ENCODE measurements at regions not wholly inside any gene's neighbourhood (a gene's known extent, or its start where the extent isn't known, plus 50 kb on each side); places are given as distances from the start of the nearest gene placed in this dataset.

DNA sequence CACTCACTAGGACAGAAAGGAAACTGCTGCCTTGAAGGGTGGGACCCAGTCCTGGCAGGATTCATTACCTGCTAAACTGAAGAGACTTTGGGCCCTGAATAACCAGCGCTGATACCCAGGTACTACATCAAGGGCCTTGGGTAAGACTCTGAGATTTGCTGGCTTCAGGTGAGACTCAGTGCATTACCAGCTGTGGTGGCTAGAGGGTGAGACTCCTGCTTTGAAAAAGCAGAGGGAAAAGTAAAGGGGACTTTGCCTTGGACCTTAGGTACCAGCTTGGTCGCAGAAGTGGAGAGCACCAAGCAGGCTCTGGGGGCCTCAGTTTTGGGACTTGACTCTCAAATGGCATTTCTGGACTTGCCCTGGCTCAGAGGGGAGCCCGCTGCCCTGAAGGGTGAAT, 673.3 kb downstream of the NXPH1 start:
- no peak overlapping the region for H2AFZ ChIP-seq (replicated peaks)
- no peak overlapping the region for H3K27ac Mint-ChIP-seq
- H3K4me3 Mint-ChIP-seq, result no peak overlapping the region
- no peak for TF ChIP-seq EZH2 (IDR thresholded peaks at IDR 0.05)
- no peaks in the 10 kb centered on the region for H3F3A ChIP-seq (ENCODE audit: low read depth)
- H3K27me3 Mint-ChIP-seq (ENCODE audit: insufficient read depth, low read depth), result no peaks in the 10 kb centered on the region
- peaks cover 11% of the 10 kb centered on the region for H3K9me3 Mint-ChIP-seq
- no peaks in the 10 kb centered on the region for H3K4me1 Mint-ChIP-seq
- no peak overlapping the region for H3K9ac ChIP-seq
- no peaks in the 10 kb centered on the region for H3K27me3 ChIP-seq
- H3K9me3 ChIP-seq (ENCODE audit: low read depth), result no peaks in the 10 kb centered on the region
- H3K4me2 ChIP-seq, result no peak overlapping the region
- no peaks in the 10 kb centered on the region for H3K36me3 ChIP-seq
- no peak overlapping the region for H3K27ac ChIP-seq
- DNase-seq (ENCODE audit: low spot score), result no peak
- no peaks in the 10 kb centered on the region for H3K36me3 Mint-ChIP-seq
- no peaks in the 10 kb centered on the region for H4K20me1 ChIP-seq (ENCODE audit: low read depth)
- H3K4me3 ChIP-seq, result no peak overlapping the region
- H3K79me2 ChIP-seq (ENCODE audit: low read depth), result no peaks in the 10 kb centered on the region
- H3K4me1 ChIP-seq, result no peaks in the 10 kb centered on the region

GRCh38 chr7:9120331-9120730, 686.9 kb downstream of the NXPH1 start:
- Histone ChIP-seq H3K9me3 (ENCODE audit: low read depth) (no peaks in the 10 kb centered on the region), H3K4me1 (peaks cover 4% of the 10 kb centered on the region), H3K4me3 (no peak overlapping the region), H3K4me2 (no peak overlapping the region), H2AFZ (replicated peaks) (no peak overlapping the region), H3F3A (ENCODE audit: low read depth) (no peaks in the 10 kb centered on the region), H3K36me3 (no peaks in the 10 kb centered on the region), H3K9ac (no peak overlapping the region), H3K27me3 (no peaks in the 10 kb centered on the region), H3K79me2 (ENCODE audit: low read depth) (no peaks in the 10 kb centered on the region), H3K27ac (no peak overlapping the region), H4K20me1 (ENCODE audit: low read depth) (no peaks in the 10 kb centered on the region)
- Mint-ChIP-seq H3K27ac (no peak overlapping the region), H3K27me3 (ENCODE audit: insufficient read depth, low read depth) (peaks cover 2% of the 10 kb centered on the region), H3K4me1 (peaks cover 3% of the 10 kb centered on the region), H3K36me3 (no peaks in the 10 kb centered on the region), H3K9me3 (no peaks in the 10 kb centered on the region), H3K4me3 (no peak overlapping the region)
- no peak for DNase-seq (ENCODE audit: low spot score)
- TF ChIP-seq EZH2 (IDR thresholded peaks at IDR 0.05), result no peak
- no peak for TF ChIP-seq EZH2phosphoT487 (IDR thresholded peaks at IDR 0.05)
- TF ChIP-seq CTCF (IDR thresholded peaks at IDR 0.05), result no peak

- H3K4me1 ChIP-seq, result peaks cover 4% of the 10 kb centered on the region
- Mint-ChIP-seq H3K9me3 (no peaks in the 10 kb centered on the region), H3K27me3 (ENCODE audit: insufficient read depth, low read depth) (no peaks in the 10 kb centered on the region), H3K36me3 (no peaks in the 10 kb centered on the region), H3K27ac (no peak overlapping the region), H3K4me3 (no peak overlapping the region), H3K4me1 (no peaks in the 10 kb centered on the region)
- H3K9me3 ChIP-seq (ENCODE audit: low read depth), result no peaks in the 10 kb centered on the region
- no peaks in the 10 kb centered on the region for H3K79me2 ChIP-seq (ENCODE audit: low read depth)
- DNase-seq (ENCODE audit: low spot score), result no peak
- H3K27me3 ChIP-seq, result no peaks in the 10 kb centered on the region
- H3K4me2 ChIP-seq, result no peak overlapping the region
- H3K4me3 ChIP-seq, result no peak overlapping the region
- no peak overlapping the region for H3K27ac ChIP-seq
- no peaks in the 10 kb centered on the region for H4K20me1 ChIP-seq (ENCODE audit: low read depth)
- H2AFZ ChIP-seq (replicated peaks), result no peak overlapping the region
- TF ChIP-seq EZH2 (IDR thresholded peaks at IDR 0.05) (no peak), CTCF (IDR thresholded peaks at IDR 0.05) (no peak), EZH2phosphoT487 (IDR thresholded peaks at IDR 0.05) (no peak)
- no peaks in the 10 kb centered on the region for H3F3A ChIP-seq (ENCODE audit: low read depth)
- no peaks in the 10 kb centered on the region for H3K36me3 ChIP-seq
- H3K9ac ChIP-seq, result no peak overlapping the region
Measured at GRCh38 chr7:9124320-9124719, 690.9 kb downstream of the NXPH1 start.

DNA sequence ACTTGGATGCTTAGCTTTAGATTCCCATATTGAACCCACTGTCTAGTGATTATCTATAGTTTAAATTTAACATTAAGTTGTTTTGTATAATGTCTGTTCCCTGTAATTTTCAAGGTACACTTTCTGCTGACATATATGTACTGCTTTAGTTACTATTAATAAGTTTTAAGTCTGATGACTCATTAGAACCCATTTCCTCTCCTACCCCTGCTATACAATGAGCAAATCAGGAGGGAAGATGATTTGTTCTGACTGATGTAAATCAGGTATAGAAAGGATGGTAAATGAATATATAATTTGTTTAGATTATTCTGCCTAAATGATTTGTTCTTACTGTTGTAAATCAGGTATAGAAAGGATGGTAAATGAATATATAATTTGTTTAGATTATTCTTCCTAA, 691.8 kb downstream of the NXPH1 start:
- no peak for TF ChIP-seq EZH2 (IDR thresholded peaks at IDR 0.05)
- TF ChIP-seq CTCF (IDR thresholded peaks at IDR 0.05), result no peak
- no peak for TF ChIP-seq EZH2phosphoT487 (IDR thresholded peaks at IDR 0.05)
- H3K27ac Mint-ChIP-seq, result no peak overlapping the region
- no peaks in the 10 kb centered on the region for H3K9me3 Mint-ChIP-seq
- H3K27me3 Mint-ChIP-seq (ENCODE audit: insufficient read depth, low read depth), result no peaks in the 10 kb centered on the region
- Histone ChIP-seq H3K79me2 (ENCODE audit: low read depth) (no peaks in the 10 kb centered on the region), H3K9ac (no peak overlapping the region), H3K4me1 (peaks cover 4% of the 10 kb centered on the region), H3K27me3 (no peaks in the 10 kb centered on the region), H3K4me2 (no peak overlapping the region), H3K9me3 (ENCODE audit: low read depth) (no peaks in the 10 kb centered on the region), H3K36me3 (no peaks in the 10 kb centered on the region), H4K20me1 (ENCODE audit: low read depth) (no peaks in the 10 kb centered on the region), H3F3A (ENCODE audit: low read depth) (no peaks in the 10 kb centered on the region), H3K4me3 (no peak overlapping the region), H2AFZ (replicated peaks) (no peak overlapping the region), H3K27ac (no peak overlapping the region)
- H3K4me1 Mint-ChIP-seq, result no peaks in the 10 kb centered on the region
- no peak for DNase-seq (ENCODE audit: low spot score)
- no peaks in the 10 kb centered on the region for H3K36me3 Mint-ChIP-seq
- no peak overlapping the region for H3K4me3 Mint-ChIP-seq
